ENCODE measurements at regions not wholly inside any gene's neighbourhood (a gene's known extent, or its start where the extent isn't known, plus 50 kb on each side); places are given as distances from the start of the nearest gene placed in this dataset.

DNA sequence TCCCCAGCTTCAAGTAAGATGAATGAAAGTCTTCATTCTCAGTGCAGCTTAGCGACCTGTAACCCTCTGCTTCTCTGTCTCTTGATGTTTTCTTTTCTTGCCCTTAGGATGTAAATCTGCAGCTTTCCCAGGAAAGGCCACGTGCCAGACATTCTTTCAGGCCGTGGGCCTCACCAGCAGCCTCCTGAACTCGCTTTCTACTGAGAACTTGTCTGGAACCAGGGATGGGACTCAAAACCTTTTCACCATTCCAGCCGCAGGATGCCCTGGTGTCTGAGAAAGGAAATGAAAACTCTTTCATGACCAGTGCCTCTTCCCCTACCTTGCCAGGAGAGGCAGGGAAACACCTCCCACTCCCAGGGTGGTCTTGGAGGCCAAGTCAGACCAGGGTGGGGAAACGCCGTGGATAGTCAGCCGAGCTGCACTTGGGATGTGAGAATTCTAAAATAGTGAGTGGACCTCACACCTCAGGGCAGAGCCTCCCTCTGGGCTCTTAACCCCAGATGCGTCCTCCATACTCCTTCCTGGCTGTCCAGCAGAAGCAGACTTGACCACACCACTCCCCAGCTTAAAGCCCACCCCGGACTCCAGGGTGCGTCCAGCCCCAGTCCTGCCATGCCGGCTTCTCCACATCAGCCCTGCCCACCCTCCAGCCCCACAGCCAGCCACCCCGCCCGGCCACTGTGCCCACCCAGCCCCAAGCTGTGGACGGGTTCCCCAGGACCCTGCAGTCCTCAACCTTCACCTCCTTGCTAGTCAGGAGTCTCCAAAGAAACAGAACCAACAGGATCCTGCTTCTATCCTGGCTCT is 115.5 kb downstream of the TWIST2 start:
- DNase-seq (ENCODE audit: low spot score) = no peak

DNA sequence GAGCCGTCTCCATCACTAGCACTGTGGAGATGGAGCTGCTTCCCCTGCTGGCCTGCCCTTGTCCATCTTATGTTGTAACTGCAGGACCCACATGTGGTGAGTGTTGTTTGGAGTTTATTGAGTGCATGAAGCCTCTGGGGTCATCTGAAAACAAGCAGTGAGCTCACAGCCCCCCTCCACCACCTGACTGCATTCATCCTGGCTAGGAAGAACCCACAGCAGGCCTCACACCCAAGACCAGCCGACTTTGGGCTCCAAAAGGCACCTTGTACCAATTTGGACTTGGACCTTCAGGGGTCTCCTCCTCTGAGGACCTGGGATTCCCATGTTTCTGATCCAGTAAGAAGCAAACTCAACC is 116.1 kb downstream of the TWIST2 start:
- DNase-seq (ENCODE audit: low spot score) = no peak

DNA sequence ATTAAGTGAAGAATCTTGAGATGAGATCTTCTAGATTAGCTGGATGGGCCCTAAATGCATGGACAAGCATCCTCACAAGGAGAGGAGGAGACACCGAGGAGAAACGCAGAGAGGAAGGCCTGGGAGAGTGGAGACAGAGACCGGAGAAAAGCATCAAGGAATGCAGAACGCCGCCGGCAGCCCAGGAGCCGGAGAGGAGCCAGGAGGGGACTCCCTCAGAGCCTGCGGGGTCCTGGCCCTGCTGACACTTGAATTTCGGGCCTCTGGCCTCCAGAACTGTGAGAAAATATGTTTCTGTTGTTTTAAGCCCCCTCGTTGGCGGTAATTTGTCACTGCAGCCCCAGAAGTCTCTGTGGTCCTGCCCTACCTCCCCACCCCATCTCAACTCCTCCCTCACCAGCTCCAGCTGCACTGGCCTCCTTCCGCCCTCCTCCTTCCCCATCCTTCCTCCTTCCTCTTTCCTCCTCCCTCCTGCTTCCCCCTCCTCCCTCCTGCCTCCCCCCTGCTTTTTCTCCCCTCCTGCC is 116.7 kb downstream of the TWIST2 start:
- DNase-seq (ENCODE audit: low spot score) = no peak

DNA sequence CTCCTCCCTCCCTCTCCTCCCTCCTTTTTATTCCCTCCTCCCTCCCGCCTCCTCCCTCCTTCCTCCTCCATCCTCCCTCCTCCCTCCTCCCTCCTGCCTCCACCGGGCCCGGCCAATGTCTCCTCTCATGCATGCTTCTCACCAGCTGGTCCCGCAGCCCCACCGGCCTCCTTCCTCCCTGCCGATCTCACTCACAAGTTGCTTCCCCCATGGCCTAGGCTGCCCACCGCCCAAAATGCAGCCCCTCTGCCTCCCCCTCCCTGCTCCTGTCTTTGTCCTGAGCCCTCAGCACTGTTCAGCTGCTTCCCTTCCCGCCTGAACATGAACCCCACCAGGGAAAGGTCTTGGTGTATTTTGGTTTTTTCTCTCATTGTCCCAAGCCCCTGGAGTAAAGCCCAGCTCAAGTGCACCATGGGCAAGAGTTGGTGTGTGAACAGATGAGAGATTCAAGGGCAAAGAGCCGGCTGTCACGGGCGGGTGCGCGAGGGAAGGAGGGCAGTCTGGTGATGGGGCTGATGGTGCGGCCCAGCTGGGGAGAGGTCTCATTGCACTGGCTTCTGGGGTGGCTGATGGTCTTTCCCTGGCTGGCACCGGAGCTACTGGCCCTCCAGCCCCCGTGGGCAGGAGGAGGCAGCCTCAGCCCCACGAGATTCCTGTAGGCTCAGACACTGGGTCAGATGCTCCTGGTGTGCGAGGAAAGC is 117.6 kb downstream of the TWIST2 start:
- DNase-seq (ENCODE audit: low spot score) = no peak

DNA sequence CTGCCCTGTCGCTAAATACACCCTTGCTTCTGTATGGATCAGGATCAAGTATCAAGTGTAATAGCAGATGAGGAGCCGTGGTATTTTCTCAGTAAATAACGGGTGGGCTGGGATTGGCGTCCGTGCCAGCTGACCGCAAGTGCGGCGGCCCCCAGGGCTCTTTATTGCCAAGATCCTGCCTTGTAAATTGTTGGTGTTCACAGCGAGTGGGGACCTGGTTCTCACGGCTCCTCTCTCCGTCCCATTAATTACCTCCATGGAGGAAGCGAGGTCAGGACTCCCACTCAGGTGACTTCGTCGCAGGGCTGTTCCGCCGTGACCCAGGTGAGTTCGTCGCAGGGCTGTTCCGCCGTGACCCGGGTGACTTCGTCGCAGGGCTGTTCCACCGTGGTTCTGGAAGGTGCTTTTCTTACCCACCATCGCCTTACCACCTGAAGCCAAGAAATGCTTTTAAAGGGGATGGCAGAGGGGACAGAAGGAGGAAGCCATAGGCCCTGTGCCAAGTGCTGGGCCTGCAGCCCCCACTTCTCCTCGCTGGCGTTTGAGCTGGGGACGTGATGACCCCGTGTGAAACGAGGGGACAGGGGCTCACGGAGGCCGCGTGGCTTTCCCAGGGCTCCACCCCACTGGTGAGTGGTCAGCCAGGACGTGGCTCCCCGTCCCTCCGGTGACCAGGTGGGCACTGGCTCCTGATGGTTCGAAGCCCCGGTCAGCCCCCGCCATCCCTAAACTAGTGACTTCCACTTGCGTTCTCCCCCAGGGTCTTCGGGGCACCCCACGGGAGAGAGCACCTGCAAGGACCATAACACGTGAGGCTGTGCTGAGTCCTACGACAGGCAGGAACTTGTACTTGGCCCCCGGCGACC is 118.4 kb downstream of the TWIST2 start:
- no peak for DNase-seq (ENCODE audit: low spot score)

DNA sequence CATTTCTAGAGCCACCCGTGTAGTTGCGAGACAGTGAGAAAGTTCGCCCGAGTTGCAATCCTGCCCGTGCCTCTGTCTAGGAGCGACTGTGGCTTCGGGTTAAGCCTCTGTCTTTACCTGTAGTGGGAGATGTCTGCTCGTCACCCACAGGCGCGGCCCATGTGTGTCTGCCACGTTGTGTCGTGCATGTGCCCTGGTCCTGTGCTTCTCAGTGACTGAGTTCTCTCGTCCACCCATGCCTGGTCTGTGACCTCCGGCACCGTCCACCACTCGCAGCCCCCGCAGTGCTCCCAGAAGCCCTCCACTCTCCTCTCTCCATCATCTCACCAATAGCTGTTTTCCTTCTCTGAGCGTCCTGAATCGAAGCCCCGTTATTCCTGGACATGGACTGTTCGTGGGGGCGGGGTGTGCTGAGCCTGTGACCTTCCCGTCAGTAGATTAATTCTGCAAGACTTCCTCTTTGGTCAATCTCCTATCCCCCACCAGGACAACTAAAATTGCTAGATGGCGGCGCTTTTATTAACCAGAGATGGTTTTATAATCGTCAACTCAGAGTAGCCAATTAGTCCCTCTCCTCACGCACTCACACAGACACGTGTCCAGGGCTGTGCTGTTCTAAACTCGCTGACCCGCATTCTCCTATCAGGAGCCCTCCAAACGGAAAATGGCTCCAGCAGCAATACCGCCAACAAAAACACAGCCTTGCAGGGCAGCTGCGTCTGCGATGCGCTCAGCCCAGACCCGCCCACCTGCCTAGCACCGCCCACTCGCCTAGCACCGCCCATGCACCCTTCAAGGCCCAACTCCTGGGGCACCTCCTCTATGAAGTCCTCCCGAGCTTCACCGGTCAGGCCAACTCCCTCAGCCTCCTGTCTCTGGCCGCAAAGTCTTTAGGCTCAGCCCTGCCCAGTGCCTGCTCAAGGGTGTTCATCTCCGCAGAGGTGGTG is 119.4 kb downstream of the TWIST2 start:
- no peak for DNase-seq (ENCODE audit: low spot score)

DNA sequence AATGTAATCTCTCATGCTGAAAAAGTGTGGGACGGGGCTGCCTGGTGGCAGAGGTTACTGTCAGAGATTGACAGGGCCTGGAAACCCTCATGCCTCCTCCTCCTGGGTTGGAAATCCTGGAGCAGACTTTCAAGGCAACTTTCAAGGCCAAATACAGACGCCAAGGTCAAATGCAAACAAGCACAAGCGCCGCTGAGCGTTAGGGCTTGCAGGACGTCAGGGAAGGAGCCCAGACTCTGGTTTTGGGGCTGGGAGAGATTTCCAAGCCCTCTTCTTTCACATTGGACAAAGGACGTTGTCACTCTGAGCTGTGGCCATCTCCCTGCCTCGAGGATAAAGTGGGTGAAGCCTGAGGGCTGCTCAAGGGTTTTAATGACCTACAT is 120.1 kb downstream of the TWIST2 start:
- no peak for DNase-seq (ENCODE audit: low spot score)

DNA sequence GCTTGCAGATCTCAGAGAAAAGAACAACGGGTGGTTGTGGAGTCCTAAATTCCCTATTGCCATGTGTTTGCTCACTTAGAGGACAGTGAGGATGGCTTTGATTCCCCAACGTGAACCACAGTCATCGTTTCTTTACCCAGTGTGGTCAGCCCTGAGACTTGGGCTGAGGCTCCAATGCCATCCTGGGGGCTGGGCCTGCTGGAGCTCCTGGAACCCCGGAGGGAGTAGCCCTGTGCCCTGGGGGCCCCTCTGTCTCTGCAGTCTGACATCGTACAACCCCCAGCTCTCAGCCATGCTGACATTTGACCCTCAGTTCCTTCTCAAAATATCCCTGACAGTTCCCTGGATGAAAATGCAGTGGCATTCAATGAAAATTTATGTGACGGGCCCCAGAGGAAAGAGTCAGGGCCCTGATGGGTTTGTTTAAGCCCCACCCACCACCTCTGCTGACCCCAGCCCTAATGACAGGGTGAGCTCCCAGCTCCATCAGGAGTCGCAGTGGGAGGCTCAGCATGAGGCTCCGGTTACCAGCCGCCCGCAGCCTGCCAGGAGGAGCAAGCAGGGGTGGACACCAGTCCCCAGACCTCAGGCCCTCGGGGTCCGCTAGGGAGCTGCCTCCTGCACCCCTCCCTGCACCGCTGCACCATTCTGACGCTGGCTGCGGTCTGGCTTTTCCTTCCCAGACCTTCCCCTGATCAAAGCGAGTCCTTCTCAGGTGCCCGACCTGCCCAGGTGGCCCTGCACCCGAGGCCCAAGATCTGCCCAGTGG is 120.9 kb downstream of the TWIST2 start:
- no peak for DNase-seq (ENCODE audit: low spot score)

DNA sequence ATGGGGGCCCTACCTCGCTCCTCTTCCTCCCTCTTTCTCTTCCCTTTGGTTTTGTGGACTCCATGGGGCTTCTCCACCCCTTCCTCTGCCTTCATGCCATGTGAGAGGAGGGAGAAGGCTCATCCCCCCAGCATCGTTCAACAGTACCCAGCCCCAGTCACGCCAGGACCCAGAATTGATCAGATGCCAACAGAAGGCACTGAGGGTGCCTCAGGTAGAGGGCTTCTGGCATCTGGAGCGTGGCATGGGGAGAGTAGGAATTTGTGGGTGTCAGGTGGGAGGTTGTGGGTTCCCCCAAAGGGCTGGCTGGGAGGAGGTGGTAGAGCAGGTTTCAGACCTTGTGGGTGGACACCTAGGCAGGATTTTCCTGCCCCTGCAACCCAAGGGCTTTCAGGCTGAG is 122.0 kb downstream of the TWIST2 start:
- DNase-seq (ENCODE audit: low spot score) = no peak

DNA sequence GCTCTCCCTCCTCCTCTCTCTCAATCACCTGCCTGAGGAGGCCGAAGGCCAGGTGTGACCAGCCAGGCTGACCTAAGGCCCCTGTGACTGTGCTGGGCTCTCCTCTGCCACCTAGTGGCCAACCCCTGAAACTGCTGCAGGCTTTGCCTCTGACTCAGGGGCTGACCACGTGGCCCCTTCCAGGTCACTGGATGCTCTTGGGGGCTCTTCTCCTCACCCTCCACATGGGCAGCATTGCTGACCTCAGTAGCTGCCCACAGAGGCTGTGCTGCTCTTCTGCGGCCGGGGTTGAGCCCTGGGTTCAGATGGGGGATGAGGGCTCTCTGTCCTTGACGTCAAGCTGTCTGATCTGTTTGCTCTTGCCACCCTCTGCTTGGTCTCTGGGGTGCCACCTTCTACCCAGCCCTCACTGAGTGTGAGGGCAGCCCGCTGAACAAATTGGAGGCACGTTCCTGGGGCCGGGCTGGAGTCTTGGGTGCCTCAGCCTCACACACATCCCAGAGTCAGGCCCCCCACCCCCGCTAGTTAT is 122.7 kb downstream of the TWIST2 start:
- peak; percentile 46 for DNase-seq (ENCODE audit: low spot score)

DNA sequence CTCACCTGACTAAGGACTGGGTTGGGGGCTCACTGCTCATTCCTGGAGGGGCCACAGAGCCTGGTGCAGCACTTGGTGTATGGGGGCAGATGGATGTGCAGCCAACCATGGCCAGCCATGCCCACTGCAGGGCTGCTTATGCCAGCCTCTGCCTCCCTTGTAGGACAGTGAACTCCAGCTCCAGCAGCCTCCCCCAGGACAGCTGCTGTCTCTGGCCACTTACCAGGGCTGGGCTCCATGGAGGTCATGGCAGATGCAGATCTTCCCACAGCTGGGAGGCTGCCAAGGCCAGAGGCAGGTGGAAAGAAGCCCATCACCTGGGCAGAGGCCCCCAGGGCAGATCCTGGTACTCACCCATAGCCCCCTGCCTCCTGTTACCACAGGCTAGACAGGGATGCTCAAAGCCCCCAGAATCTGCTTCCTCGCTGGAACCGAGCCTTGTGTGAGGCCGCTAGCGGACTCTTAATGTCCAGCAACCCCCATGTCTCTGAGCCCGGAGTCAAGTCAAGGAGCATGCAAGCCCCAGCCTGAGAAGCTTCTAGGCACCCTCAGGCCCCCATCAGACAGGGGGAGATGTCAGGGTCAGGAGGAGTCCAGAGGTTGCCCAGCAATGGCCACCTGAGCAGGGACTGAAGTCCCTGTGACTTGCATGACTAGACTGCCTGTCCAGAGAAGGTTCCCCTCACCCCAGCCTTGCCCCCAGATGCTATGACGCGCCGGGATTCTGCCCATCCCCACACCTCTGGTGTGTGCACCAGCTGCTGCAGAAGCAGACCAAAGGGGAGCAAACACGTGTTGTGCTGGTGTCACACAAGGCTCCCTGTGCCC is 123.6 kb downstream of the TWIST2 start:
- no peak for DNase-seq (ENCODE audit: low spot score)

DNA sequence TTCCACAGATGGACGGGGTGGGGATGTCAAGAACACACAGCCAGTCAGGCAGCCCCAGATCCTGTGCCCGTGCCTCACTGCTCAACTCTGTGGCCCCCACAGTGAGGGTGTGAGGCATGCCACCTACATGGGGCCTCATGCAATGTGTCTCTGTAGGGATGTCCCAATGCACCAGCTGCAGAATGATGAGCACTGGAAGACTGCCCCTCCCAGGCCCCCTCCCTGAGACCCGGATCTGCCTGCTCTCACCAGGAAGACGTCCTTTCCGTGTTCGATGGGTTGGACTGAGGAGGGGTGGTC is 124.2 kb downstream of the TWIST2 start:
- no peak for DNase-seq (ENCODE audit: low spot score)

DNA sequence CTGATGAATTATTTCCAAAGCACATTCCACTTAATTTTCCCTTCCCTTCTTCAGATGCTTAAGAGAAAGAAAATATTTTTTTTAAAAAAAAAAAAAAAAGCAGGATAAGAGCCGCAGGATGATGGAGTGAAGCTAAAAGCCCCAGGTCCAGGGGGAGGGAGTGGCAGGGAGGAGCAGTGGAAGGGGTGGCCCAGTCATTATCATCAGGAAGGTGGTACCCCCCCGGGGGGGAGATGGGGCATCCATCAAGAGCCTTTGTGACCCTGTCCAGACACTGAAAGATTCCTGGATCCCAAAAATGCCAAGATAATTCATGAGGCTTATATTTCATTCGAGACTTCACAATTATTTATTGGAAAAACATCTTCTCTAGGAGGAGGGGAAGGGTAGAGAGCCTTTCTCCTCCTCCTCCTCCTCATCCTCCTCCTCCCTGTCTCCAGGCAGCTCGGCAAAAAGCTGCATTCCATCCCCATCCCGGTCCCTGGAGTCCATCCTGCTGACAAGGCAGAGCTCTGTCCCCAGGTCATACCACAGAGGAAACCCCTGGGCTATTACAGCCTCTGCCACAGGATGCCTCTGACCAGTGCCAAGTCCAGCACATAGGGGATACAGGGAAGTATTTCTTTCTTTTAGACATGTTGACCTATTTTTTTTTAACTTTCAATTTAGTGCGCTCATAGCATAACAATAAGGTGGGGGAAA is 125.3 kb downstream of the TWIST2 start:
- DNase-seq (ENCODE audit: low spot score) = no peak

DNA sequence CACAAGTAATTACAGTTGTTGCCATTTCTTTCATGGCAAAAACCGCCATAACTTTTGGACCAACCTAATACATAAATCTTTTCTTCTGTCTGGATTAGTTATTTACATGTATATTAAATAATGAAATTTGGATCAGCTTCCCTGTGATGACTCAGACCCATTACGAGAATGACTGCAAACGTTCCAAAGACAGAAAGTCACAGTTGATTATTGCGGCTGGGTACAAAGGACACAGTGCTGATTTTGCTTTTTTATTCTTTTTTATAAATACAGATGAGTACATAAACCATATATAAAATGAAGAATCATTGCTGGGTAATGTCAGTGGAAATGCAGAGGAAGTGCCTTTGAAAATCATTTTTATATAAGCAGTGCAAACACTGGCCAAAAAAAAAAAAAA is 126.2 kb downstream of the TWIST2 start:
- no peak for DNase-seq (ENCODE audit: low spot score)

DNA sequence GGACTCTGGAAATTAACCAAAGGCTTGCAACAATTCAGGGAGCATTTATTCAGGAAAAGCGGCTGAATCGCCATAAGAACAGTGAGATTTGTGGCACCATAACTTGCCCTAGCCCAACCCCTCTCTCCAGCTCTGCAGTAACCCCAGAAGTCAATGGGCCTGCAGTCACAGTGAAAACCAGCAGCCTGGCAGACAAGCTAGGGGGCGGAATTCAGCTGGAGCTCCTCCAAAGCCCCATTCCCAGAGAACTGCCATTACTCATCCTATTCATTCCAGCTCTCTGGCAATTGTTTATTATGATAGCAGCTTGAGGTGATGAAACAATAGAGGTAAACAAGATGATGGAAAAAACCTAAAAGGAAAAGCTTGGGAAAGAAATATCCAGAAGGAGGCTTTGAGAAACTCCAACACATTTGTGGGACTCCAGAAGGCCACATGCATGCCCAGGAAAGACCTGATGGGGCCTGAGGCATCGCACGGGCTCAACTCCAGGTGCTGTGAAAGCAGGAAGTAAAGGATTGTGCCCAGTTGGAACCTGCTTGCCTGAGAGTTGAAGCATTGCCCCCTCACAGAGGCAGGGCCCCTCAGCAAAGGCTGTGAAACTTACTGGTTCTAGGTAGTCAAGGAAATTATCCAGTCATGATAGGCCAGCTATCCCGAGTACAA is 126.7 kb downstream of the TWIST2 start:
- no peak for DNase-seq (ENCODE audit: low spot score)

DNA sequence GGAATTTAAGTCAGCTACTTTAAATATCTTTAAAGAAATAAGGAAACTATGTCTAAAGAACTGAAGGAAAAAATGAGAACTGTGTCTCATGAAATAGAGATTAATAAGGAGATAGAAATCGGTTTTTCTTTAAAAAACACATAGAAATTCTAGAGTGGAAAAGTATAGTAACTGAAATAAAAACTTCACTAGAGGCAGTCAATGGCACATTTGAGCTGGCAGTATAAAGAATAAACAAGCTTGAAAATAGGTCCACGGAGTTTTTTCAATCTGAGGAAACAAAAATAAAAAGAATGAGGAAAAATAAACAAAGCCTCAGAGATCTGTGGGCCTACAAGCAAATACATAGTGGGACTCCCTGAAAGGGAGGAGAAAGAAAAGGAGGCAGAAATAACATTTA is 127.5 kb downstream of the TWIST2 start:
- no peak for DNase-seq (ENCODE audit: low spot score)

DNA sequence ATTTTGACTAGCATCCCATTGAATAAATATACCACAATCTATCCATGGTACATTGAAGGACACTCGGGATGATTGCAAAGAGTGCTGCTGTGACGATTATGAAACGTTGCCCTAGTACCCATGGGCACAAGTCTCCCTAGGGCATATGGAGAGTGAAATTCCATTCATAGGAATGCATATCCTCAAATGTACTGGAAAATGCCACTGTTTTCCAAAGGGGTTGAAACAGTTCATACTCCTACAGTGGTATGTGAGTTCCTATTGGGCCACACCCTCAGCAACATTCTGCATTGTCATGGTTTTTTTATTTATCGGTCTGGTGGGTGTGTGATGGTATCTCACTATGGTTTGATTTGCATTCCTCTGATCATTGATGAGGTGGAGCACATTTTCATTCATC is 130.6 kb downstream of the TWIST2 start:
- DNase-seq (ENCODE audit: low spot score) = no peak

DNA sequence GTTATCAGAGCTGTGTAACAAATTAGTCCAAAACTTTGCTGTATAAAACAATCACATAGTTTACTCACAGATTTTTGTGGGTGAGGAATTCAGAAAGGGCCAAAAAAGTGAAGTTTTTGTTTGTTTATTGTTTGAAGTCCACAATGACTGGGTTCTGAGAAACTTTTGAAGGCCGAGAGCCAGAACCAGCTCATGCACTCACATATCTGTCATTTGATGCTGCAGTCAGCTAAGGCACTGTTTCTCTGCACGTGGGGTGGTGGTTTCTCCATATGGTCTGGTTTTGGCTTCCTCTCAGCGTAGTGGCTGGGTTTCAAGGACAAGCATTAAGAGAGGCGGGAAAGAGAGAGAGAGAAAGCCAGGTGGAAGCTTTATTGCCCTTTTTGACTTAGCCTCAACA is 131.8 kb downstream of the TWIST2 start:
- no peak for DNase-seq (ENCODE audit: low spot score)
